Activated CD4-positive, alpha-beta T cell treated with anti-CD3 and anti-CD28 coated beads for 36 hours (primary cell): ENCODE measurements at regions not wholly inside any gene's neighbourhood (a gene's known extent, or its start where the extent isn't known, plus 50 kb on each side); places are given as distances from the start of the nearest gene placed in this dataset.

ENCODE experiments used
- ATAC-seq: fragments of 200-7000 bp; cut with Tn5 transposase; one replicate; pipeline ENCODE4 v1.10.0; 2021; ENCODE audit warnings: mild to moderate bottlenecking, moderate library complexity
- CTCF ChIA-PET: fragments of 350-600 bp; sonication (Branson Sonifier 250); formaldehyde crosslinking; loops from one replicate; lab custom pipeline; 2021; ENCODE audit warnings: antibody characterized with exemption; lab: Charles Lee
- POLR2A ChIA-PET: fragments of 350-600 bp; sonication (Branson Sonifier 250); formaldehyde crosslinking; loops from one replicate; lab custom pipeline; 2021; ENCODE audit warnings: antibody characterized with exemption, inconsistent platforms; lab: Charles Lee
- DNase-seq: peaks from one replicate; pipeline ENCODE4 v3.0.0-alpha.2; 2020
- H3K27ac Mint-ChIP-seq: one replicate; pipeline ENCODE4 v1.8.0; 2021; ENCODE audit warnings: mixed read lengths
- H3K27me3 Mint-ChIP-seq: one replicate; pipeline ENCODE4 v1.8.0; 2021; ENCODE audit warnings: mixed read lengths
- H3K36me3 Mint-ChIP-seq: one replicate; pipeline ENCODE4 v1.8.0; 2021; ENCODE audit warnings: low read depth, mixed read lengths
- H3K4me1 Mint-ChIP-seq: one replicate; pipeline ENCODE4 v1.8.0; 2021; ENCODE audit warnings: mixed read lengths
- H3K4me3 Mint-ChIP-seq: one replicate; pipeline ENCODE4 v1.8.0; 2021; ENCODE audit warnings: mild to moderate bottlenecking, moderate library complexity, mixed read lengths
- H3K9me3 Mint-ChIP-seq: one replicate; pipeline ENCODE4 v1.8.0; 2021; ENCODE audit warnings: low read depth, mixed read lengths
- intact Hi-C, 2 experiments: fragments of 100-400 bp; cut with DNase I in 1 of 2; cut with micrococcal nuclease in 1 of 2; formaldehyde crosslinking; loops; one replicate each; pipeline versions ENCODE4 v1.14.2 to v1.15.1; 2022 to 2024; cut with DNase I, micrococcal nuclease

GRCh38 chr10:123379156-123379555, 225.0 kb downstream of the BUB3 start:
- ChIA-PET POLR2A (no interaction called here), CTCF (no interaction called here)
- Mint-ChIP-seq H3K9me3 (no peaks in the 10 kb centered on the region), H3K27me3 (peaks cover 6% of the 10 kb centered on the region), H3K27ac (no peak overlapping the region), H3K36me3 (no peaks in the 10 kb centered on the region), H3K4me3 (no peak overlapping the region), H3K4me1 (no peaks in the 10 kb centered on the region)
- ATAC-seq (no peak), DNase-seq (no peak)
- intact Hi-C loops = no loop called here

GRCh38 chr10:123380491-123381085, 226.4 kb downstream of the BUB3 start:
- intact Hi-C loops = loop anchor here (1.0 to 10.0 kb wide), 5 partner anchors 240 to 337 kb away; no protein-coding TSS in a partner anchor
- ChIA-PET CTCF (interaction anchor here (0.8 to 2.0 kb wide), 6 partner anchors 12 to 249 kb away, joined by 3 to 11 read pairs (median 3); no protein-coding TSS in a partner anchor), POLR2A (no interaction called here)
- H3K4me3 Mint-ChIP-seq = no peak overlapping the region
- DNase-seq (no peak), ATAC-seq (no peak)
- no peaks in the 10 kb centered on the region for H3K36me3 Mint-ChIP-seq
- H3K9me3 Mint-ChIP-seq = no peaks in the 10 kb centered on the region
- H3K27me3 Mint-ChIP-seq = peaks cover 6% of the 10 kb centered on the region
- no peak overlapping the region for H3K27ac Mint-ChIP-seq
- H3K4me1 Mint-ChIP-seq = no peaks in the 10 kb centered on the region

DNA sequence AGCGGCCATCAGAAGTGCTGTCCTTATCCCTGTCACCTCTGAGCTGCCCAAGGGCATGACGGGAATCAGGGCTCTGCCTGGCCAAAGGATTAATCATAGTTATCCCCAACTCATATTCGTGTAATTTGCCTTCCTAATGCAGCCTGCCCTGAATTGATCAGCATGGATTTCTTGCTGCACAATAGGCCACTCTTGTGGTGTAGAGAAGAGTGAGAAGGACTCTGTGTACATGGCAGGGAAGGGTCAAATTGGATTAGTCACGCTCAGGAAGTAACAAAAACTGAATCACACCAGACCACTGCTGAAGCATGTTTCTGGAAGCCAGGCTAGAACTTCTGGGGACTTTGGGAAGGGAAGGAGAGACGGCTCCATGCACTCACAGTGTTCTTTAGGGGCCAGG, 227.0 kb downstream of the BUB3 start:
- CTCF ChIA-PET = interaction anchor here (1.2 to 2.0 kb wide), 4 partner anchors 12 to 250 kb away, joined by 3 to 11 read pairs (median 4); no protein-coding TSS in a partner anchor
- no peaks in the 10 kb centered on the region for H3K4me1 Mint-ChIP-seq
- H3K4me3 Mint-ChIP-seq = no peak overlapping the region
- no peak overlapping the region for H3K27ac Mint-ChIP-seq
- H3K9me3 Mint-ChIP-seq = peaks cover 2% of the 10 kb centered on the region
- intact Hi-C loops = loop anchor here (2.0 to 10.0 kb wide), 3 partner anchors 240 to 336 kb away; no protein-coding TSS in a partner anchor
- DNase-seq (no peak), ATAC-seq (no peak)
- POLR2A ChIA-PET = no interaction called here
- H3K36me3 Mint-ChIP-seq = no peaks in the 10 kb centered on the region
- peaks cover 6% of the 10 kb centered on the region for H3K27me3 Mint-ChIP-seq

- Mint-ChIP-seq H3K27ac (no peak overlapping the region), H3K36me3 (no peaks in the 10 kb centered on the region), H3K9me3 (peaks cover 10% of the 10 kb centered on the region), H3K27me3 (peaks cover 9% of the 10 kb centered on the region), H3K4me3 (no peak overlapping the region), H3K4me1 (no peaks in the 10 kb centered on the region)
- ChIA-PET POLR2A (no interaction called here), CTCF (no interaction called here)
- DNase-seq (no peak), ATAC-seq (no peak)
- intact Hi-C loops = loop anchor here in 1 of 2 experiments (10.0 kb wide), 1 partner anchor 338 kb away; no protein-coding TSS in a partner anchor
Observed at GRCh38 chr10:123382491-123382890, 228.3 kb downstream of the BUB3 start.

GRCh38 chr10:123385508-123386080, 231.4 kb downstream of the BUB3 start:
- POLR2A ChIA-PET = no interaction called here

DNA sequence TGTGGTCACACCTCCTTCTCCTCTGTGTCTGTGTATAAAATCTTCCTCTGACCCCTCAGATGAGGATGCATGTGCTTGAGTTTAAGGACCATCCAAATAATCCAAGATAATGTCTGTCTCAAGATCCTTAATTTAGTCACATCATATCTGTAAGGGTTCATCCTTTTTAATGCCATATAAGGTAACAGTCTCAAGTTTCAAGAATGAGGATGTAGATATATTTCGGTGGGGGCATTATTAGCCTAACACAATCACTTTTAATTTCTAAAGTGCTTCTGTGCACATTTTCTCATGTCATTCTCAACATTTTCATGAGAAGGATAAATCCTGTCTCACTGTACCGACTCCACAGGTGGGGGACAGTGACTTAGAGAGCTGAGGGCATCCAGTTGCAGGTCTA, 235.3 kb downstream of the BUB3 start:
- Mint-ChIP-seq H3K36me3 (no peaks in the 10 kb centered on the region), H3K9me3 (peaks cover 13% of the 10 kb centered on the region), H3K4me1 (no peaks in the 10 kb centered on the region), H3K27me3 (peaks cover 3% of the 10 kb centered on the region), H3K4me3 (no peak overlapping the region), H3K27ac (no peak overlapping the region)
- DNase-seq (no peak), ATAC-seq (no peak)
- intact Hi-C loops = loop anchor here (5.0 to 10.0 kb wide), 2 partner anchors 168 to 345 kb away; no protein-coding TSS in a partner anchor
- CTCF ChIA-PET = no interaction called here
- POLR2A ChIA-PET = no interaction called here

More at GRCh38 chr10:123385508-123386080, 231.4 kb downstream of the BUB3 start:
- H3K4me3 Mint-ChIP-seq = no peak overlapping the region
- no peak for DNase-seq
- H3K36me3 Mint-ChIP-seq = no peaks in the 10 kb centered on the region
- H3K27ac Mint-ChIP-seq = no peak overlapping the region
- H3K27me3 Mint-ChIP-seq = peaks cover 9% of the 10 kb centered on the region
- ATAC-seq = no peak
- CTCF ChIA-PET = no interaction called here
- no peaks in the 10 kb centered on the region for H3K4me1 Mint-ChIP-seq
- H3K9me3 Mint-ChIP-seq = peaks cover 13% of the 10 kb centered on the region
- intact Hi-C loops = loop anchor here (5.0 to 10.0 kb wide), 2 partner anchors 172 to 341 kb away; no protein-coding TSS in a partner anchor

DNA sequence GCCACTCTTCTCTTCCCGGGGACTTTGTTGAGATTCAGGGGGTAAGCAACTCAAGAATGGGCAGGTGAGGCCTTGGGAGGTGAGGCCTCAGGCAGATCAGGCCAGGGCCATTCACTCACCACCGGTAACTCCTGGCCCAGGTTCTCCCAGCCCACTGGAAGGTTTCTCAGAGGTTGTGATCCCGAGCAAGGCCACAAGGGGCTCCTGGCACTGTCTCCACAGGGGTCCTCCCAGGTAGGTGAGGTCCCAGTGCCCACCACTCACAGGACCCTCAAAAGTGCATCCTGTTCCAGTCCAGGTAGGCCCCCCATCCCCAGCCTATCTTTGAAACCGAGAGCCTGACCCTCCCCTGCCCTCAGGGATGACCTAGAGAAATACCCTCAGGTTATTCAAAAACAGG, 236.1 kb downstream of the BUB3 start:
- POLR2A ChIA-PET = no interaction called here
- Mint-ChIP-seq H3K4me1 (no peaks in the 10 kb centered on the region), H3K36me3 (peaks cover under 1% of the 10 kb centered on the region), H3K27ac (no peak overlapping the region), H3K27me3 (peaks cover 3% of the 10 kb centered on the region), H3K4me3 (no peak overlapping the region), H3K9me3 (peaks cover 16% of the 10 kb centered on the region)
- intact Hi-C loops = no loop called here
- no peak for ATAC-seq
- CTCF ChIA-PET = no interaction called here
- no peak for DNase-seq

GRCh38 chr10:123390874-123391273, 236.7 kb downstream of the BUB3 start:
- intact Hi-C loops = no loop called here
- H3K27me3 Mint-ChIP-seq = peaks cover 3% of the 10 kb centered on the region
- peaks cover 16% of the 10 kb centered on the region for H3K9me3 Mint-ChIP-seq
- peaks cover 2% of the 10 kb centered on the region for H3K36me3 Mint-ChIP-seq
- no peaks in the 10 kb centered on the region for H3K4me1 Mint-ChIP-seq
- ChIA-PET POLR2A (no interaction called here), CTCF (no interaction called here)
- no peak overlapping the region for H3K4me3 Mint-ChIP-seq
- no peak for ATAC-seq
- H3K27ac Mint-ChIP-seq = no peak overlapping the region
- DNase-seq = no peak

DNA sequence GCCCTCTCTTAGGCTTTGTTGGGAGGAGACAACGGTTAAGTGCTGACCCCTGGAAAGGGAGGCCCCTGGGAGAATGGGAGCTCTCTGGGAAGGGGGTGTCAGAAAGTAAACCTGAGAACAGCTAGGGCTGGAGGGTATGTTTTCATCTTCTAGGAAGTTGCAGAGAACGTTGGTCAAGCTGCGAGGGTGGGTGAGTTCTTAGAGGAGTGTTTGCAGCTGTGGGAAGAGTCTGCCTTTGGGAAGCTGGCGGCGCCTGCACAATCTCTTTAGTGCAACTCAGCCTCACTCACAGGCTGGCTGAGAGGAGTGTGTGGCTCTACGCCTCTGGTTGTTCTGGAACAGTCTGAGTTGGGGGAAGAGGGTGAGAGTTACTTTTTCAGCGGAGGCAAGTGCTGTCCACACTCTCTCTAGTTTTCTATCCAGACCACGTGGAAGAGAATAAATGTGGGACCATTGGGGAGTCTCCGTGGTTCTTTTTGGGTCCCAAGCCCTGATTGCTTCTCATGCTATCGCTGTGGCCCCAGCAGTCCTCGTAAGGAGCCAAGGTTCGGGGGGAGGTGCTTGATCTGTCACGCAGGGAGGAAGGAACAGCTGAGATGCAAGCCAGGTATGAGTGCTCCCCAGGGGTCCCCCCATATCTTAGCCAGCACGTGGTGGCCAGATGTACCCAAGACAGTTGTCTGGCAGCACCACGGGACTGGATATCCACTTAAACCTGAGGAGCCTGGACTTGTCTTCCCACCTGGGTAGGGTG, 237.2 kb downstream of the BUB3 start:
- ATAC-seq (no peak), DNase-seq (no peak)
- POLR2A ChIA-PET = no interaction called here
- Mint-ChIP-seq H3K4me3 (no peak overlapping the region), H3K36me3 (peaks cover 2% of the 10 kb centered on the region), H3K4me1 (no peaks in the 10 kb centered on the region), H3K9me3 (peaks cover 14% of the 10 kb centered on the region), H3K27ac (no peak overlapping the region), H3K27me3 (peaks cover 3% of the 10 kb centered on the region)
- intact Hi-C loops = no loop called here
- CTCF ChIA-PET = no interaction called here

DNA sequence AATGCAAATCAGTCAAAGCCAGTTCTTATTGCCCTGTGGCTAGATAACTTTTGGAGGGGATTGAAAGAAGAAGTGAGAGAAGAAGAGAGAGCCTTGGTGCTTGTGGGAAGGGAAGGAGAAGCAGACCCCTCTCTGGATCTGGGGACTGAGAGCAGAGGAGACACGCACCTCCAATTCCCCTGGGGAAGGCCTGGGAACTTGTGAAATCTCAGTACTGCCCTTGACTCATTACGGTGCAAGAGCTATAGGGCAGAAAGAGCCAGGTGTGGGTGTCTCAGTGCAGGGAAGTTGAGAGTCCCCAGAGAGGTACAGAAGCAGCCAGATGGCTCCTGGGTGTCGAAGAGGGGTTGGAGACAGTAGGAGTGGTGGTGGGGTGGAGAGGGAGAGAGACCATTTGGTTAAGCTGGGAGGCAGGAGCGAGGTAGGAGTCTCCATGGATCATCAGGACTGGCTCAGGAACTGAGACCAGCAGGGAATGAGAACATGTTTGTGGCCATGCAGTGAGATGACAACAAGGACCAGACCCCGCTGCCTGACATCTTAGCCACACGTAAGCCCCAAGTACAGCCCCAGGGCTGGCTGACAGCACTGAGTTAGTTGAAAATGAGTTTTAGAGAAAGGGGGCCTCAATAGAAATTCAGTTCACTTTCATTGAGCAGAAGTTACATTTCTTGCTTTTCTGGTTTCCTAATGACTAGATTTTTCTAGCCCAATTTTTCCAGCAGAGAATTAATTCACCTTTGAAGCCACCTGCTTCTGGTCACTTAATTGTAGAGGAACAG, 238.2 kb downstream of the BUB3 start:
- no peak overlapping the region for H3K4me3 Mint-ChIP-seq
- peaks cover 8% of the 10 kb centered on the region for H3K9me3 Mint-ChIP-seq
- DNase-seq (no peak), ATAC-seq (no peak)
- POLR2A ChIA-PET = no interaction called here
- peaks cover 2% of the 10 kb centered on the region for H3K36me3 Mint-ChIP-seq
- CTCF ChIA-PET = no interaction called here
- H3K4me1 Mint-ChIP-seq = no peaks in the 10 kb centered on the region
- no peak overlapping the region for H3K27ac Mint-ChIP-seq
- intact Hi-C loops = no loop called here
- no peaks in the 10 kb centered on the region for H3K27me3 Mint-ChIP-seq

- Mint-ChIP-seq H3K9me3 (peaks cover 4% of the 10 kb centered on the region), H3K27me3 (no peaks in the 10 kb centered on the region), H3K4me3 (no peak overlapping the region), H3K27ac (no peak overlapping the region), H3K36me3 (peaks cover 2% of the 10 kb centered on the region), H3K4me1 (no peaks in the 10 kb centered on the region)
- DNase-seq = no peak
- ATAC-seq = no peak
- ChIA-PET POLR2A (no interaction called here), CTCF (no interaction called here)
- intact Hi-C loops = no loop called here
Observed at GRCh38 chr10:123393170-123393569, 239.0 kb downstream of the BUB3 start.
